ENCODE measurements at regions not wholly inside any gene's neighbourhood (a gene's known extent, or its start where the extent isn't known, plus 50 kb on each side); places are given as distances from the start of the nearest gene placed in this dataset.

GRCh38 chr9:88817628-88818027 is 173.6 kb upstream of the S1PR3 start:
- Histone ChIP-seq H3K23ac (ENCODE audit: insufficient read length) (no peak overlapping the region), H2AFZ (ENCODE audit: low read length) (no peak overlapping the region), H2BK15ac (ENCODE audit: low read length) (no peak overlapping the region), H4K5ac (ENCODE audit: insufficient read length, low read depth, low read length) (no peak overlapping the region), H3K9ac (replicated peaks in 1 of 4; ENCODE audit: extremely low read depth in 1 of 4, low read depth in 3 of 4, low read length in 3 of 4) (no peak overlapping the region), H3K36me3 (ENCODE audit: control insufficient read depth in 2 of 4, insufficient read depth in 4 of 4, low read length in 3 of 4) (no peaks in the 10 kb centered on the region), H2AK5ac (ENCODE audit: low read depth, low read length) (no peak overlapping the region), H3K14ac (ENCODE audit: insufficient read length) (no peak overlapping the region), H4K20me1 (replicated peaks in 1 of 2; ENCODE audit: control insufficient read depth in 1 of 2, insufficient read depth in 2 of 2, low read length in 2 of 2) (no peaks in the 10 kb centered on the region), H3K4me2 (ENCODE audit: insufficient read depth in 1 of 2, low read depth in 2 of 2, low read length in 2 of 2) (no peak overlapping the region; a peak in 1 of 4 replicates), H3K18ac (ENCODE audit: extremely low read depth, low read length) (no peak overlapping the region), H3K27me3 (replicated peaks in 1 of 4; ENCODE audit: control insufficient read depth in 3 of 4, extremely low read depth in 1 of 4, insufficient read depth in 3 of 4, low read length in 3 of 4) (no peaks in the 10 kb centered on the region), H3K23me2 (ENCODE audit: low read depth, low read length) (0 out of 2 replicates have a peak, but pooled peaks cover 1% of the 10 kb centered on the region), H3K79me2 (ENCODE audit: control insufficient read depth in 1 of 2, insufficient read depth in 2 of 2, low read length in 2 of 2) (no peaks in the 10 kb centered on the region), H4K8ac (ENCODE audit: extremely low read depth, insufficient read depth, low read length) (no peak overlapping the region), H2BK120ac (replicated peaks; ENCODE audit: low read depth, low read length) (no peak overlapping the region), H3K27ac (ENCODE audit: low read depth, low read length) (no peak overlapping the region), H3K4me3 (ENCODE audit: extremely low read depth in 1 of 4, insufficient read depth in 2 of 4, low read depth in 3 of 4, low read length in 4 of 4) (no peak overlapping the region), H3K56ac (replicated peaks; ENCODE audit: insufficient read length, low read depth, low read length) (no peak overlapping the region), H2BK5ac (ENCODE audit: low read depth, low read length) (no peak overlapping the region), H4K91ac (replicated peaks; ENCODE audit: insufficient read length, low read length) (no peak overlapping the region), H3K9me3 (ENCODE audit: insufficient read depth in 2 of 2, low read depth in 1 of 2, low read length in 1 of 2) (no peaks in the 10 kb centered on the region), H2BK20ac (ENCODE audit: low read length) (no peak overlapping the region), H3K4ac (replicated peaks; ENCODE audit: insufficient read length, low read depth, low read length) (no peak overlapping the region), H2BK12ac (ENCODE audit: low read depth, low read length) (no peak overlapping the region), H3K4me1 (replicated peaks in 1 of 4; ENCODE audit: control insufficient read depth in 3 of 4, insufficient read depth in 4 of 4, low read length in 3 of 4) (peaks cover 6 to 12% (median 8%) of the 10 kb centered on the region in 4 experiments), H3K79me1 (ENCODE audit: low read depth, low read length) (no peaks in the 10 kb centered on the region)
- no peak for FAIRE-seq
- peak in 1 of 2 experiments; percentile 45 for DNase-seq (ENCODE audit: low read depth in 1 of 2, low spot score in 2 of 2)
- ChIA-PET POLR2A (ENCODE audit: partially characterized antibody) (interaction anchor here (0.6 kb wide), 1 partner anchor 297 kb away, joined by 3 read pairs; no protein-coding TSS in a partner anchor), CTCF (ENCODE audit: partially characterized antibody) (no interaction called here)
- TF ChIP-seq SIN3A (conservative IDR thresholded peaks at IDR 0.05 in 1 of 2, IDR thresholded peaks at IDR 0.05 in 1 of 2; ENCODE audit: low read depth in 1 of 2, low read length in 2 of 2) = no peak
- TF ChIP-seq SAP30 (IDR thresholded peaks at IDR 0.05; ENCODE audit: insufficient read depth, insufficient replicate concordance, low read length) = no peak
- no peak for TF ChIP-seq SIX5 (IDR thresholded peaks at IDR 0.05; ENCODE audit: low read depth, low read length)
- TF ChIP-seq POU5F1 (IDR thresholded peaks at IDR 0.05; ENCODE audit: low read depth, low read length) = no peak
- no peak for TF ChIP-seq ATF2 (IDR thresholded peaks at IDR 0.05; ENCODE audit: low read length)
- no peak for TF ChIP-seq FOSL1 (IDR thresholded peaks at IDR 0.05; ENCODE audit: insufficient read depth, low read depth, low read length)
- TF ChIP-seq, protein P1, sequence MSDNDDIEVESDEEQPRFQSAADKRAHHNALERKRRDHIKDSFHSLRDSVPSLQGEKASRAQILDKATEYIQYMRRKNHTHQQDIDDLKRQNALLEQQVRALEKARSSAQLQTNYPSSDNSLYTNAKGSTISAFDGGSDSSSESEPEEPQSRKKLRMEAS (IDR thresholded peaks at IDR 0.05) = no peak
- 51% methylated on average over 7 of the region's 7 CpGs; no CpG with 5 or more reads in 1 of the 2 experiments for WGBS, 2 experiments (ENCODE audit: extremely low coverage in 1 of 2, insufficient coverage in 1 of 2, insufficient read length in 1 of 2, insufficient replicate concordance in 2 of 2, low coverage in 1 of 2, low lambda C conversion rate in 2 of 2, missing lambda C conversion rate in 1 of 2)

All from H1 (cell line).